HL-60 (cell line): ENCODE measurements at regions not wholly inside any gene's neighbourhood (a gene's known extent, or its start where the extent isn't known, plus 50 kb on each side); places are given as distances from the start of the nearest gene placed in this dataset.

Experiments
- DNase-seq, 2 experiments: peaks; one replicate each; pipeline ENCODE4 v3.0.0-alpha.2; 2010 to 2020; ENCODE audit warnings: low read depth in 1 of 2, low spot score in 1 of 2
- H3K27ac ChIP-seq: fragments of 250-450 bp; sonication (Bioruptor Pico); replicated peaks from 2 replicates; pipeline ENCODE4 v1.5.1; 2020; ENCODE audit warnings: mild to moderate bottlenecking, moderate library complexity
- H3K27me3 ChIP-seq: fragments of 250-450 bp; sonication (Bioruptor Pico); 2 replicates; pipeline ENCODE4 v1.5.1; 2021; ENCODE audit warnings: mild to moderate bottlenecking, moderate library complexity; ENCODE audit not compliant: insufficient read depth, poor library complexity, severe bottlenecking
- H3K4me3 ChIP-seq: replicated peaks from 2 replicates; pipeline ENCODE4 v1.5.1; 2011; ENCODE audit warnings: mild to moderate bottlenecking, control low read depth, low read length; ENCODE audit not compliant: insufficient read depth
- GABPA ChIP-seq: IDR thresholded peaks from 2 replicates; pipeline ENCODE4 v1.6.1; 2012; ENCODE audit warnings: low read depth
- POLR2AphosphoS5 ChIP-seq: IDR thresholded peaks from 2 replicates; pipeline ENCODE4 v1.6.1; 2012; ENCODE audit warnings: low read depth
- SPI1 ChIP-seq: IDR thresholded peaks from 2 replicates; pipeline ENCODE4 v1.6.1; 2012; ENCODE audit warnings: low read depth, mild to moderate bottlenecking, borderline replicate concordance
- TF ChIP-seq, protein P1 (sequence below): IDR thresholded peaks from one replicate; pipeline ENCODE4 v1.5.1; 2011; ENCODE audit warnings: low read length, control low read depth, inconsistent platforms; ENCODE audit not compliant: insufficient read depth
- TF ChIP-seq, protein P2 (sequence below): IDR thresholded peaks from 2 replicates; pipeline ENCODE4 v1.6.1; 2012; ENCODE audit warnings: low read depth; ENCODE audit not compliant: insufficient replicate concordance

DNA sequence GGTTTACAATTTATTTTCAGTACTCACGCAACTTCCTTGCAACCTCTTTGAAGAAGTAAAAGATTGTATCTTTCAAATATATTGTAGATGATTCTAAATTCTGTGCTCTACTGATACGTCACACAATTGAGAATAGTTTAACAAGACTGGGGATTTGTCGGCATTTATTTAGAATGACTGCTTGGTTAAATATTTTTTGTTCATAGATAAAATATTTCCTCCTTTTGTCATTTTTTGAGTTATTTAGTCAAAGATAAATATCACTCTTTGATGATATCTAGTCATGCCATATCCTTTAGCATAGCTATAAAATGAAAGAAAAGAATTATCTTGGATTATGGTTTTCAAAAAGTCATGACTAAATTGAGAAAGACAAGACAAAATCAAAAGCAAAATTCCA, 2747.8 kb downstream of the PCDH9 start:
- TF ChIP-seq SPI1 (no peak), POLR2AphosphoS5 (no peak), GABPA (no peak)
- TF ChIP-seq, protein P1, sequence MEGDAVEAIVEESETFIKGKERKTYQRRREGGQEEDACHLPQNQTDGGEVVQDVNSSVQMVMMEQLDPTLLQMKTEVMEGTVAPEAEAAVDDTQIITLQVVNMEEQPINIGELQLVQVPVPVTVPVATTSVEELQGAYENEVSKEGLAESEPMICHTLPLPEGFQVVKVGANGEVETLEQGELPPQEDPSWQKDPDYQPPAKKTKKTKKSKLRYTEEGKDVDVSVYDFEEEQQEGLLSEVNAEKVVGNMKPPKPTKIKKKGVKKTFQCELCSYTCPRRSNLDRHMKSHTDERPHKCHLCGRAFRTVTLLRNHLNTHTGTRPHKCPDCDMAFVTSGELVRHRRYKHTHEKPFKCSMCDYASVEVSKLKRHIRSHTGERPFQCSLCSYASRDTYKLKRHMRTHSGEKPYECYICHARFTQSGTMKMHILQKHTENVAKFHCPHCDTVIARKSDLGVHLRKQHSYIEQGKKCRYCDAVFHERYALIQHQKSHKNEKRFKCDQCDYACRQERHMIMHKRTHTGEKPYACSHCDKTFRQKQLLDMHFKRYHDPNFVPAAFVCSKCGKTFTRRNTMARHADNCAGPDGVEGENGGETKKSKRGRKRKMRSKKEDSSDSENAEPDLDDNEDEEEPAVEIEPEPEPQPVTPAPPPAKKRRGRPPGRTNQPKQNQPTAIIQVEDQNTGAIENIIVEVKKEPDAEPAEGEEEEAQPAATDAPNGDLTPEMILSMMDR: no peak
- TF ChIP-seq, protein P2, sequence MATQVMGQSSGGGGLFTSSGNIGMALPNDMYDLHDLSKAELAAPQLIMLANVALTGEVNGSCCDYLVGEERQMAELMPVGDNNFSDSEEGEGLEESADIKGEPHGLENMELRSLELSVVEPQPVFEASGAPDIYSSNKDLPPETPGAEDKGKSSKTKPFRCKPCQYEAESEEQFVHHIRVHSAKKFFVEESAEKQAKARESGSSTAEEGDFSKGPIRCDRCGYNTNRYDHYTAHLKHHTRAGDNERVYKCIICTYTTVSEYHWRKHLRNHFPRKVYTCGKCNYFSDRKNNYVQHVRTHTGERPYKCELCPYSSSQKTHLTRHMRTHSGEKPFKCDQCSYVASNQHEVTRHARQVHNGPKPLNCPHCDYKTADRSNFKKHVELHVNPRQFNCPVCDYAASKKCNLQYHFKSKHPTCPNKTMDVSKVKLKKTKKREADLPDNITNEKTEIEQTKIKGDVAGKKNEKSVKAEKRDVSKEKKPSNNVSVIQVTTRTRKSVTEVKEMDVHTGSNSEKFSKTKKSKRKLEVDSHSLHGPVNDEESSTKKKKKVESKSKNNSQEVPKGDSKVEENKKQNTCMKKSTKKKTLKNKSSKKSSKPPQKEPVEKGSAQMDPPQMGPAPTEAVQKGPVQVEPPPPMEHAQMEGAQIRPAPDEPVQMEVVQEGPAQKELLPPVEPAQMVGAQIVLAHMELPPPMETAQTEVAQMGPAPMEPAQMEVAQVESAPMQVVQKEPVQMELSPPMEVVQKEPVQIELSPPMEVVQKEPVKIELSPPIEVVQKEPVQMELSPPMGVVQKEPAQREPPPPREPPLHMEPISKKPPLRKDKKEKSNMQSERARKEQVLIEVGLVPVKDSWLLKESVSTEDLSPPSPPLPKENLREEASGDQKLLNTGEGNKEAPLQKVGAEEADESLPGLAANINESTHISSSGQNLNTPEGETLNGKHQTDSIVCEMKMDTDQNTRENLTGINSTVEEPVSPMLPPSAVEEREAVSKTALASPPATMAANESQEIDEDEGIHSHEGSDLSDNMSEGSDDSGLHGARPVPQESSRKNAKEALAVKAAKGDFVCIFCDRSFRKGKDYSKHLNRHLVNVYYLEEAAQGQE: no peak
- Histone ChIP-seq H3K27ac (no peak overlapping the region), H3K4me3 (no peak overlapping the region), H3K27me3 (no peaks in the 10 kb centered on the region)
- DNase-seq: no peak

DNA sequence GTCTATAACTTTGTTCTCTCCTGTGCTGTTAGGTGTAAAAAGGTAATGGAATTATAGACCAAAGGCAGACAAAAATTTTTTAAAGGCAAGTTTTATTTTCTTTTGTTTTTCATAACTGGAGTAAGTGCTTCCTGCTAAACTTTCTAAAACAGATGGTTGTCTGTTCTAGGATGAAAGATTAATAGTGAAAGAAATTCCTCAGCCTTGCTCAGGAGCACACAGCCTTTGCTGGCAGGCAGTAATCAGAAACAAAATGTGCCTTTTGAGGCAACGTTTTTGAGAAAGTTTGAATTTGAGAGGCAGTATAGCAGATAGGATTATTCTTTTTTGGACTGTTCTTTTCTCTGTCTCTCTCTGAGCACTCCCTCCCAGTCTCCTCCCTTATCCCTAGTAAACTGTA, 2749.5 kb downstream of the PCDH9 start:
- DNase-seq: no peak
- TF ChIP-seq, protein P2: no peak
- no peak for TF ChIP-seq POLR2AphosphoS5
- TF ChIP-seq, protein P1: no peak
- no peak for TF ChIP-seq SPI1
- TF ChIP-seq GABPA: no peak
- Histone ChIP-seq H3K27me3 (no peaks in the 10 kb centered on the region), H3K4me3 (no peak overlapping the region), H3K27ac (no peak overlapping the region)

DNA sequence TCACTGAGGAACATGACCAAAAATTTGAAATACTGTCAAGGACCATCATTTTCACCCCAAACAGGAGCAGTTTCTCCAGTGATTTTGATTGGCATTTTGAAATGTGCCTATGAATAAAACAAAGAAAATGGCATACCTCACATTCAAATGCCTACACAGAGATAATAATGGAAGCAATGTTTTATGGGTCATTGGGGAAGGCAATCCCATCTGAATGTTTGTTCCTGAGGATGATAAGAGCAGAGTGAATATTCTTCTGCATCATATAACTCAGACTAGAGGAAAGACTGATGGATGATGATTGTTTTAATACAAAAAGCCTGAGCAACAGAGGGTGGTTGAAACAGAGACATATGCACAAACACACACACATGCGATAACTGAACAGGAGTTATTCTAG, 2749.9 kb downstream of the PCDH9 start:
- Histone ChIP-seq H3K27ac (no peak overlapping the region), H3K27me3 (no peaks in the 10 kb centered on the region), H3K4me3 (no peak overlapping the region)
- no peak for DNase-seq
- no peak for TF ChIP-seq SPI1
- TF ChIP-seq POLR2AphosphoS5: no peak
- TF ChIP-seq, protein P1: no peak
- no peak for TF ChIP-seq GABPA
- TF ChIP-seq, protein P2: no peak
